Testis (tissue), 2 donors: ENCODE measurements at regions not wholly inside any gene's neighbourhood (a gene's known extent, or its start where the extent isn't known, plus 50 kb on each side); places are given as distances from the start of the nearest gene placed in this dataset.

Experiments
- CTCF ChIP-seq, 3 experiments: fragments of 450-650 bp in 2 of 3; fragments of 200-600 bp in 1 of 3; sonication (generic) in 1 of 3; IDR thresholded peaks; one replicate each; pipeline ENCODE4 v1.5.1; 2016 to 2019; ENCODE audit warnings: antibody characterized with exemption in 3 of 3, mild to moderate bottlenecking in 2 of 3, moderate library complexity in 1 of 3
- POLR2A ChIP-seq: fragments of 450-650 bp; IDR thresholded peaks from one replicate; pipeline ENCODE4 v1.6.1; 2017; ENCODE audit warnings: antibody characterized with exemption, mild to moderate bottlenecking, moderate library complexity

GRCh38 chr22:49643998-49644397, 183.7 kb downstream of the BRD1 start:
- TF ChIP-seq CTCF (IDR thresholded peaks at IDR 0.05): no peak
- TF ChIP-seq POLR2A: no peak
